ENCODE measurements at regions not wholly inside any gene's neighbourhood (a gene's known extent, or its start where the extent isn't known, plus 50 kb on each side); places are given as distances from the start of the nearest gene placed in this dataset.

DNA sequence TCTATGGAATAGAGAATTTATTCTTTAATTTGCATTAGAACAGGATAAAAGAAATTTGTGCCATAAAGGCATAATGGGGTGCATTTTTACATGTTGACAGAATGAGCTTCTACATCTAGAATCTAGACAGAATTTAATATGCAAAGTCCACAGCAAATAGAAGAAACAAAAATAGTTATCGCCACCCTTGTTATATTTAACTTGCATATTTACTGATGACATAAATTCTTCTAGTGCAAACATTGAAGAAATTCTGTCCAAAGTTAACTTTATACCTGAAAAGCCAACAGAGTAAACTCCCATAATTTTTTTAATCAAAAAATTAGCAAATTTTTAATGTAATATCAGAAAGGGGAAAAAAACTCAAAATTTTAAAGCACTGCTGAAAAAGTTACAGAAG lies 213.7 kb upstream of the ALCAM start:
- Mint-ChIP-seq H3K36me3 (ENCODE audit: unreplicated experiment) (no peaks in the 10 kb centered on the region), H3K4me1 (ENCODE audit: unreplicated experiment) (peaks cover 3% of the 10 kb centered on the region), H3K27me3 (ENCODE audit: unreplicated experiment) (no peaks in the 10 kb centered on the region), H3K9me3 (ENCODE audit: unreplicated experiment) (peaks cover 2% of the 10 kb centered on the region), H3K4me3 (ENCODE audit: unreplicated experiment) (no peak overlapping the region), H3K27ac (ENCODE audit: unreplicated experiment) (no peak overlapping the region)
- TF ChIP-seq, protein P1, sequence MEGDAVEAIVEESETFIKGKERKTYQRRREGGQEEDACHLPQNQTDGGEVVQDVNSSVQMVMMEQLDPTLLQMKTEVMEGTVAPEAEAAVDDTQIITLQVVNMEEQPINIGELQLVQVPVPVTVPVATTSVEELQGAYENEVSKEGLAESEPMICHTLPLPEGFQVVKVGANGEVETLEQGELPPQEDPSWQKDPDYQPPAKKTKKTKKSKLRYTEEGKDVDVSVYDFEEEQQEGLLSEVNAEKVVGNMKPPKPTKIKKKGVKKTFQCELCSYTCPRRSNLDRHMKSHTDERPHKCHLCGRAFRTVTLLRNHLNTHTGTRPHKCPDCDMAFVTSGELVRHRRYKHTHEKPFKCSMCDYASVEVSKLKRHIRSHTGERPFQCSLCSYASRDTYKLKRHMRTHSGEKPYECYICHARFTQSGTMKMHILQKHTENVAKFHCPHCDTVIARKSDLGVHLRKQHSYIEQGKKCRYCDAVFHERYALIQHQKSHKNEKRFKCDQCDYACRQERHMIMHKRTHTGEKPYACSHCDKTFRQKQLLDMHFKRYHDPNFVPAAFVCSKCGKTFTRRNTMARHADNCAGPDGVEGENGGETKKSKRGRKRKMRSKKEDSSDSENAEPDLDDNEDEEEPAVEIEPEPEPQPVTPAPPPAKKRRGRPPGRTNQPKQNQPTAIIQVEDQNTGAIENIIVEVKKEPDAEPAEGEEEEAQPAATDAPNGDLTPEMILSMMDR (IDR thresholded peaks at IDR 0.05), result no peak
- DNase-seq (ENCODE audit: extremely low spot score, unreplicated experiment), result no peak

DNA sequence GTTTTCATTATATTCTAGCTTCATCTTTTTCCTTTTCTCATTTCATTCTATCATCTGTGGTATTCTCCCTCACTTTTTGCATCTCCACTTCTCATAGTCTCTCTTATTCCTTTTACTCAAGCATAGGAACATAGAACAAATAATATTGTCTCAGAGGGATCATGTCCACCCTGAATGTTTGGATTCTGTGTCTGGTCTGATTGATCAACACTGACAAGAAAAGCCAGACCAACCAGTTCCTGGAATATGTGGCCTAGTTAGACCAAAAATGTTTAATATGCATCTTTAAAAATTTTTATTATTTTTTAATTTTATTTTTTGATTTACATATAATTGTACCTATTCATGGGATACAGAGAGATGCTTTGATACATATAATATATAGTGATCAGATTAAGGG lies 212.0 kb upstream of the ALCAM start:
- TF ChIP-seq, protein P1 (IDR thresholded peaks at IDR 0.05), result no peak
- no peak overlapping the region for H3K27ac Mint-ChIP-seq (ENCODE audit: unreplicated experiment)
- no peaks in the 10 kb centered on the region for H3K36me3 Mint-ChIP-seq (ENCODE audit: unreplicated experiment)
- no peaks in the 10 kb centered on the region for H3K27me3 Mint-ChIP-seq (ENCODE audit: unreplicated experiment)
- peaks cover 2% of the 10 kb centered on the region for H3K9me3 Mint-ChIP-seq (ENCODE audit: unreplicated experiment)
- H3K4me3 Mint-ChIP-seq (ENCODE audit: unreplicated experiment), result no peak overlapping the region
- no peak for DNase-seq (ENCODE audit: extremely low spot score, unreplicated experiment)
- H3K4me1 Mint-ChIP-seq (ENCODE audit: unreplicated experiment), result peaks cover 3% of the 10 kb centered on the region

DNA sequence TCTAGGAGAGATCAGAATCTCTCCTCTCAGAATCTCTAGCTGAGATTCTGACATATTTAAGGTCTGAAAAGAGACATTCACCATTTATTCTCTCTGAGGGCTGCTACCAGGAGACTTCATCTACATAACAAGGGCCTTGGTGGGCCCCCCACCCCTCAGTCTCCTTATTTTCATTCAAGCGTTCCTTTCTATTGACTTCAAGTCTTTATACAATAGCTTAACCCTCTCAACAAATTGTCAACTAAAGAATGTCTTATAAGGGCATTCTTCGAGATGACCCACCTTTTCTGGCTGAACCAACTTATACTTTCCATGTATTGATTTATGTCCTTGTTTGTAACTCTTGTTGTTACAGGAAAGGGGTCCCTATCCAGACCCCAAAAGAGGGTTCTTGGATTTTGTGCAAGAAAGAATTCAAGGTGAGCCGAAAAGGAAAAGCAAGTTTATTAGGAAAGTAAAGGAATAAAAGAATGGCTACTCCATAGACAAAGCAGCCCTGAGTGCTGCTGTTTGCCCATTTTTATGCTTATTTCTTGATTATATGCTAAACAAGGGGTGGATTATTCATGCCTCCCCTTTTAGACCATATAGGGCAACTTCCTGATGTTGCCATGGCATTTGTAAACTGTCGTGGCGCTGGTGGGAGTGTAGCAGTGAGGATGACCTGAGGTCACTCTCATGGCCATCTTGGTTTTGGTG lies 209.5 kb upstream of the ALCAM start:
- DNase-seq (ENCODE audit: extremely low spot score, unreplicated experiment), result no peak
- no peaks in the 10 kb centered on the region for H3K27me3 Mint-ChIP-seq (ENCODE audit: unreplicated experiment)
- no peak overlapping the region for H3K4me3 Mint-ChIP-seq (ENCODE audit: unreplicated experiment)
- peaks cover 11% of the 10 kb centered on the region for H3K4me1 Mint-ChIP-seq (ENCODE audit: unreplicated experiment)
- no peak overlapping the region for H3K27ac Mint-ChIP-seq (ENCODE audit: unreplicated experiment)
- TF ChIP-seq, protein P1 (IDR thresholded peaks at IDR 0.05), result no peak
- H3K9me3 Mint-ChIP-seq (ENCODE audit: unreplicated experiment), result peaks cover 2% of the 10 kb centered on the region
- H3K36me3 Mint-ChIP-seq (ENCODE audit: unreplicated experiment), result no peaks in the 10 kb centered on the region

DNA sequence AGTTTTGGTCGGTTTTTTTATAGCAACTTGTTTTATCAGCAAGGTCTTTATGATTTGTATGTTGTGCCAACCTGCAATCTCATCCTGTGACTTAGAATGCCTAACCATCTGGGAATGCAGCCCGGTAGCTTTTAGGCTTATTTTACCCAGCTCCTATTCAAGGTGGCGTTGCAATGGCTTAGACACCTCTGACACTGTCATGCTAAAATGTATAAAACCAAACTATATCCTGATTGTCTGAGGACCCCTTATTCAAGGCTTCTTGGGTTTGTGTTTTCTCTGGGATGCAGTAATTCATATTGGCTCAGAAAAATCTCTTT lies 209.0 kb upstream of the ALCAM start:
- H3K9me3 Mint-ChIP-seq (ENCODE audit: unreplicated experiment), result peaks cover 2% of the 10 kb centered on the region
- H3K27ac Mint-ChIP-seq (ENCODE audit: unreplicated experiment), result no peak overlapping the region
- H3K36me3 Mint-ChIP-seq (ENCODE audit: unreplicated experiment), result no peaks in the 10 kb centered on the region
- no peak overlapping the region for H3K4me3 Mint-ChIP-seq (ENCODE audit: unreplicated experiment)
- H3K4me1 Mint-ChIP-seq (ENCODE audit: unreplicated experiment), result peaks cover 16% of the 10 kb centered on the region
- DNase-seq (ENCODE audit: extremely low spot score, unreplicated experiment), result no peak
- no peaks in the 10 kb centered on the region for H3K27me3 Mint-ChIP-seq (ENCODE audit: unreplicated experiment)
- TF ChIP-seq, protein P1 (IDR thresholded peaks at IDR 0.05), result no peak

DNA sequence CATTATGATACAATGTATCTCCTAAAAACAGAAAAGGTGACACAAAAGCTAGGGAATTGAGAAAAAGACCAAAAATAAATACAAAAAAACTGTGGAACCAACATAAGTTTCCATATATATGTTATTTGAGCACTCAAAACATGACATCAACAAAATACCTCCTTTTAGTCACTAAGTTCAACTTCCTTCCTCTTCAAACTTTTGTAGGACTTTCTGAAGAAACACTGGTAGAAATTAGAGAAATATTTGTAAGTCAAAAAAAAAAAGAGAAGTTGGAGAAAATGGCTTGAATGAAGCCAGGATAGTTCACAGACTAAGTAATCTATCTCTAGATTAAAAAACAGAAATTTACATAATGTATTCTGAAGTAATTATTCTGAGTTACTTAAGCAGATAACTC lies 208.4 kb upstream of the ALCAM start:
- H3K27me3 Mint-ChIP-seq (ENCODE audit: unreplicated experiment), result no peaks in the 10 kb centered on the region
- TF ChIP-seq, protein P1 (IDR thresholded peaks at IDR 0.05), result no peak

More for the DNA sequence above, 208.4 kb upstream of the ALCAM start:
- H3K36me3 Mint-ChIP-seq (ENCODE audit: unreplicated experiment), result no peaks in the 10 kb centered on the region
- peaks cover 19% of the 10 kb centered on the region for H3K4me1 Mint-ChIP-seq (ENCODE audit: unreplicated experiment)
- DNase-seq (ENCODE audit: extremely low spot score, unreplicated experiment), result no peak
- peaks cover 2% of the 10 kb centered on the region for H3K9me3 Mint-ChIP-seq (ENCODE audit: unreplicated experiment)
- no peak overlapping the region for H3K4me3 Mint-ChIP-seq (ENCODE audit: unreplicated experiment)
- H3K27ac Mint-ChIP-seq (ENCODE audit: unreplicated experiment), result no peak overlapping the region
